HG02759 (cell line): ENCODE measurements at regions not wholly inside any gene's neighbourhood (a gene's known extent, or its start where the extent isn't known, plus 50 kb on each side); places are given as distances from the start of the nearest gene placed in this dataset.

Experiments used
- ATAC-seq: cut with Tn5 transposase; IDR thresholded peaks from one replicate; pipeline ENCODE4 v1.9.1; 2021; ENCODE audit warnings: mild to moderate bottlenecking, moderate library complexity; ENCODE audit not compliant: unreplicated experiment

DNA sequence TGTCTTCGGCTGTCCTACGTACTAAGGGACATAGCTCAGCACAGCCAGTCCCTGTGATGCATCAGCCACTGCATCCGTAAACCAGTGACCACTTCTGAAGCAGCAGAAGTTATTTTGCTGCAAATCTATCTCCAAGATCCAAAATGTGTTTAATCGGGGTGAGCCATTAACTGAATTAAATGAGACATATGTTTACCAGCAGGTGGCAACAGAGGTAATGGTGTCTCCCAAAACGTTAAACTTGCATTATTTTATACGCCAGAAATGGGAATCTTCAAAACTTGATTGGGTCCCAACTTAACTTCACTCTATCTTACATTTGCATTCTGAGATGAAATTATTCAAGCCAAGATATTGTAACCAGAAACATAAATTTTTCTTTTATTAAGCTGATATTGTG is 75.3 kb upstream of the BOC start:
- ATAC-seq, result no peak

DNA sequence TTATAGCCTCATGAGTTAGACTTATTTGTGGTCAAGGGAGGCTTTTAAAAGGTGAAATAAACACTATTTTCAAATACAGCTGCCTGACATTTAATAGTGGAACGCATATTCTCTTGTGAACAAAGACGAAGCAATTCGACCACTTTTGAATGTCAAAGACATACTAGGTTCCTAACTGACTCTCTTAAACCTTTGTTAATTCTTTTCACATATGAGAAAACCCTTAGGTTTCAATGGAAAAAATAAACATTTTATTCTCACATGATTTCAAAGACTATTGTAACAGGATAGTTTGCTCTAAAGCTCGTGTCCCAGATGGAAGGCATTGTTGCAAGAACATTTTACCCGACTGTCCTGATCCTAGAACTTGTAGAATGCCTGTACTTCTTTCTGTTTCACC is 74.8 kb upstream of the BOC start:
- no peak for ATAC-seq

GRCh38 chr3:113138839-113139743 is 72.3 kb upstream of the BOC start:
- no peak for ATAC-seq

- no peak for ATAC-seq
Observed at GRCh38 chr3:113140876-113141275, 70.5 kb upstream of the BOC start.

DNA sequence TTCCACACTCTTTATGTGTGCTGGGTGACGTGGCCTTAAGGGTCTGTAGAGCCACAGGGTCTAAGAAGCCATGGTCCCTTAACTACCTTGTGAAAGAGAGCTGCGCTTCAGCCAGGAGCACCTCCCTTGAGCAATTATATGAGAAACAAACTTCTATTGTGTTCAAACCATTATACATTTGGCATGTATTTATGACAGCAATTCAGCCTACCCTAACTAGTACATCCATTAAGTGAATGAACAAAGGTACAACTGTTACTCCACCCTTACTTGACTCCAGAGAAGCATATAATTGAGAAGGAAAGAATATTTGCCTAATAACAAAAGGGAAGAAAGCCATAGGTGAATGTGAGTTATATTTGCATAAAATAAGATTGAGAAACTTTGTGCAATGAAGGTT is 69.8 kb upstream of the BOC start:
- no peak for ATAC-seq

DNA sequence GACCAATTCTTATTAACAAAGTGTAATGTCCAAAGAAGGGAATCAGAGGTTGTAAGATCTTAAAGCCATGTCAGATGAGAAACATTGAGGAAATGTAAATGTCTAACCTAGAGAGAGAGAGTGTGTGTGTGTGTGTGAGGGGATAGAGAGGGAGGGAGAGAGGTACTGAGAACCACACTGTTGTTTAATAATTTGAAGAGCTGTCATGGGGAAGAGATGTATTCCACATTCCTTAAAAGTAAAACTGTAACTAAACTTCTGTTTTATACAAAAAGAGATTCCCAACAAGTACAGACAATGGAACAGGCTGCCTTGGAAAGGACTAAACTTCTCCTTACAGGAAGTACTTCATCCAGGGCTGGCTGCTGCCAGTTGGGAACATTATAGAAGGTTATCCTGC is 68.9 kb upstream of the BOC start:
- ATAC-seq, result no peak

DNA sequence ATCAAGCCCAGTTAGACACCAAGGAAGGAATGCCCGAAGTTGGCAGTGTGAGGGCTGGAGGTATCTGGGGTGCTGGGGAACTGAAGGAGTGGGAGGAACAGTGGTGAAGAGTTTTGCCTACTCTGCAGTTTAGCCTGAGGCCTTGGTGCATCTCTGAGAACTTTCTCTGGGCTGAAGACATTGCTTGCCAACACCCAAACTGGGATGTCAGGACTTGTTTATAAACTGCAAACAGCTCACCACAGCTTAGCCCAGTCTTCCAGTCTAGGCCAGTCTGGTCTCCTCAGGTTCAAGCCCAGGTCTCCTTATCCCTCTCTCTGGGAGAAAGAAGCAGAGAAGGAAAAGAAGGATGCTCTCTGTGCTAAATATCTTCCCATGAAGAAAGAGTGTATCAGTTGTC is 68.0 kb upstream of the BOC start:
- no peak for ATAC-seq

DNA sequence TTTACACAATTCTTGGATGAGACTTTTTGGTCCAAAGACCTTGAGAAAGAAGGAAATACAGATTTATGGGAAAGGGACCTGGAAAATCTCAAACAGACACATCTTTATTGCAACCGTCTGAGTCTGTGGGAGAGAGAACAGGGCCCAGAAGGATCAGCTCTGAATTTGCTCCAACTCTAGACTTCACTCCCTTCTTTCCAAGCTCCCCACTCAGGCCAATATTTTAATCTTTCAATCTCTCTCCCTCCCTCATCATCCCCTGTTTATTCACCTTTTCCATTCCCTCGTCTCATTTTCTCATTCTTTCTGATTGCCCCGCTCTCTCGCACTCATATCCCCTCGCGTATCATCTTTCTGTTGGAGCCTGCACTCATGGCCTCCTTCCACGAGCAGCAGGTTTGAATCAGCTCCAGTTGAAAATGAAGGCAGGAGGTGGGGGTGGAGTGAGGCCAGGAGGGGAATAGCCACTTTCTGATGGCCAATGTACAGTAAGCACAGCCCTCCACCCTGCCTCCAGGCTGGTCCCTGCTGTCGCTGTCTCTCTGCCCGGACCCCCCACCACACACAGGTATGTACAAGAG is 63.6 kb upstream of the BOC start:
- no peak for ATAC-seq

DNA sequence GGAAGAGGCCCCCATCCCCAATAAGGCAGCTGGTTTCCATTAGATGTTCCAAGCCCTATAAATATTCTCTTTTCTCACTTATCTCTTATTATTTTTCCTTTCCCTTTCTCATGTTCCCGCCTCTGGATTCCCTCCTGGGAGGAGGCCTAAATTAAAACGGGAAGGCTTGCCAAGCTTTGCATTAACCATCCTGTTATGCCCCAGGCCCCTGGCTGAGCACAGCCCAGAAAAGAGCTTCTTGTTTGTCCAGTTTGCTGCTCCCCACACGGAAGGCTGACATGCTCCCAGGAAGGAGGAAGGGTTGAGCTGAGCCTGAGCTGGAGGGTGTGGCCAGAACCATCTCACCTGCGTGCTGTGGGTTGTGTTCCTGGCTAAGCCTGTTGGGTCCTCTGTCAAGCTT is 63.1 kb upstream of the BOC start:
- no peak for ATAC-seq

DNA sequence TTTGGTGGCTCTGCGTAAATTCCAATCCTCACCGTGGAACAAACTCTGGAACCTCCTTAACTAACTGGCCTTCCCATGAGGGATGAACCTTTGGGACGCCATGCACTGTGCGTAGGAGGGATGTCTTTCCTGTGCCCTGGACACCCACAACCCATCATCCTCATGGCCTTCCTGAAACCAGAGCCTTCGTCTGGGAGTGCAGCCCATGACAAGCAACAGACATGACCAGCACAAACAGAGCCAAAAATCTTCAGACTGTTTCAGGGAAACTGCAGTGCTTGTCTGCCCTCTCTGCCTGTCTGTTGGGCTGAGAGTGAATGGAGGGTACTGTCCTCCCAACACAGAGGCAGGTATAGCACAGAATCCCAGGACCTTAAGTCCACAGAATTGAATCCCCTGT is 61.1 kb upstream of the BOC start:
- no peak for ATAC-seq

GRCh38 chr3:113151461-113152031 is 59.8 kb upstream of the BOC start:
- ATAC-seq, result no peak

GRCh38 chr3:113152849-113153248 is 58.5 kb upstream of the BOC start:
- no peak for ATAC-seq

DNA sequence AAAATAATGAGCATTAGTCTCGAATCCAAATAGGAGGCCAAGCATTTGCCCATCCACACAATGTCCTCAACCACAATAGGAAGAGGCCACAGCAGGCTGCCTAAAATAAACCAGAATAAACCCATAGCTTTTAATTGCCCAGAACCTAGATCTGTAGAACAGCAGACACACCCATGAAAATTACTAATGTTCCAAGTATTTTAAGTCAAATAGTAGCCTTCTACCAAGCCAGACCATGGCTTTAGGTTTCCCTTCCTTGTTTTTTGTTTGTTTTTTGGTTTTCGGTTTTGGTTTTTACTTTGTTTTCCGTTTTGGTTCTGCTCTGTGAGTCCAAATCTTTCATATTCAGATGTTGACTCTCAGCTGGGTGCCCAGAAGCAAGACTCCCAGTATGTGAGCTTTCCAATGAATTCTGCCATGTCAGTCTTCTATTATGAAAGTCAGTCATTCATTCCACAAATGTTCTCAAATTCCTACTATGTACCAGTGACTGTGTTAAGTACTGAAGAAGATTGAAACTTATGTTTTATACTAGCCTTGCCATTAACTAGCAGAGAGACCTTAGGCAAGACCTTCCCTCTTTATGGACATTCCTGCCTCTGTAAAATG is 57.8 kb upstream of the BOC start:
- ATAC-seq, result peak; percentile 73

GRCh38 chr3:113156816-113157333 is 54.5 kb upstream of the BOC start:
- ATAC-seq, result no peak

GRCh38 chr3:113157408-113158030 is 53.8 kb upstream of the BOC start:
- no peak for ATAC-seq

DNA sequence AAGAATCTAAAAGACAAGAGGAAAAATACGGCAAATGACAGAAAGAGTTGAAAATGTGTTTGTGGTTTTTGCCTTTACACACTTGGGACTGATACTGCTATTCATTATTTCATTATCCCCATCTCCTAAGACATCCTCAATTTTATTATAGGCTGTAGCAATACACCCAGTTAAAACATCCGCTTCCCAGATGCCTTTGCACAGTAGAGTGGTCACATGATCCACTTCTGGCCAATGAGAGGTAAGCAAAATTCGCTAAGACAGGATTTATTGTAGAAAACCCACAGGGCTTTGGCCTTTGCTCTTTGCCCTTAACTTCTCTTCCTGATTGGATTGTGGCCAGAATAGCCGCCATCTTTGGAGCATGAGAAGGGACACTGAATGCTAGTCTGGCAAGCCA is 53.2 kb upstream of the BOC start:
- no peak for ATAC-seq
